NAMALWA (cell line): ENCODE measurements at regions not wholly inside any gene's neighbourhood (a gene's known extent, or its start where the extent isn't known, plus 50 kb on each side); places are given as distances from the start of the nearest gene placed in this dataset.

Experiments
- DNase-seq: peaks from one replicate; pipeline ENCODE4 v3.0.0-alpha.2; 2015; ENCODE audit warnings: low spot score

- no peak for DNase-seq
Observed at GRCh38 chr11:107140983-107141382, 122.7 kb upstream of the GUCY1A2 start.

GRCh38 chr11:107139396-107139795 is 121.1 kb upstream of the GUCY1A2 start:
- no peak for DNase-seq

DNA sequence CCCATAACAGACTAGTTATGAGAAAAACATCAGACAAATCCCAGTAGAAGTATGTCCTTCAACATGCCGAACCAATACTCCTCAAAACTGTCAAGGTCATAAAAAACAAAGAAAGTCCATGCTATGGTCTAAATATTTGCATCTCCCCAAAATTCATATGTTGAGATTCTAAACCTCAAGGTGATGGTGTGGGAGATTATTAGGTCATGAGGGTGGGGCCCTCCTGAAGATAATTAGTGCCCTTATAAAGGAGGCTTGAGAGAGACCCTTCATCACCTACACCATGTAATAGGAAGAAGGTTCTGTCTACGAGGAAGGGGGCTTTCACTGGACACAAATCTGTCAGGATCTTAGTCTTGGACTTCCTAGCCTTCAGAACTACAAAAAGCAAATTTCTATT is 118.6 kb upstream of the GUCY1A2 start:
- no peak for DNase-seq

- DNase-seq = no peak
Observed at GRCh38 chr11:107131756-107132155, 113.5 kb upstream of the GUCY1A2 start.

DNA sequence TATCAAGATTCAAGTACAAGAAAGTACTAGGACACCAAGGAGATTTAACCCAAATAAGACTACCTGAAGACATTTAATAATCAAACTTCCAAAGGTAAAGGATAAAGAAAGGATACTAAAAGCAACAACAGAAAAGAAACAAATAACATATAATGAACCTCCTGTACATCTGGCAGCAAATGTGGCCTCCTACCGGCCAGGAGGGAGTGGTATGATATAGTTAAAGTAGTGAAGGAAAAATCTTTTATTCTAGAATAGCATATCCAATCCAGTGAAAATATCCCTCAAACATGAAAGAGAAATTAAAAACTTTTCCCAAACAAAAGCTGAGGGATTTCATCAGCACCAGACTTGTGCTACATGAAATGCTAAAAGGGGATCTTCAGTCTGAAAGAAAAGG is 104.7 kb upstream of the GUCY1A2 start:
- no peak for DNase-seq

GRCh38 chr11:107118025-107118720 is 99.9 kb upstream of the GUCY1A2 start:
- DNase-seq = no peak

GRCh38 chr11:107116358-107116757 is 98.1 kb upstream of the GUCY1A2 start:
- DNase-seq = no peak

DNA sequence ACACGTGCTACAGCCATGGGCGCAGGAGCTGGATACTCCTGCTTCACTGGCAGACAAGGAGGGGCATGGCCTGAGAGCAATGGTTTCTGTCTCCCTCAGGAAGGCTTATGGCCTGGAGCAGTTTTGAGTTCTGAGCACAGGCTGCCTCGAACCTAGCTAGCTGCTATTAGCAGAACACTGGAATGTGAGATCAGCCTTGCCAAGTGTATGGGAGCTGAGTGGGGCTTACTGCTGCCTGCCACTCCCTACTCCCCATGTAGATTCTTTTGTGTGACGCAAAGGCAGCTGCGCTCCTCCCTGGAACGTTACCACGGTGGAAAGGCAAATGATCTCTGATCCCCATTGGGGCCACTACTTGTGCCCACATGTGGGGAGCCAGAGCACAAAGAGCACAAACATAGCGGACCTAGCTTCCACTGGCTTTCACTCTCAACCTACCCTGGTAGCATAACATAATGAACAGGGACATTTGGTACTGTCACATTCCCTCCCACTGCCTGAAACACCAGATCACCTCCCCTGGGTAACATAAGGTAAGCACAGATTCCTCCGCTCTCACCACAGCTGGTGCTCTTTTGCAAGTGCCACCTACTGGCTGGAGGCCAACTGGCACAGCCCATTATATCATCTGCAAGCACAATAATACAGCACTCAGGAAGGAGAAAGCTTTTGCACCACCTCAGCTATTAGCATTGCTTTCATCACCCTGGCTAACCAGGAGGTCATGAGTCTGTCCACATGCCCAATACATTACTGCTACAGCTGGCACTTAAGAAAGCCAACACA is 84.6 kb upstream of the GUCY1A2 start:
- peak; percentile 18 for DNase-seq

DNA sequence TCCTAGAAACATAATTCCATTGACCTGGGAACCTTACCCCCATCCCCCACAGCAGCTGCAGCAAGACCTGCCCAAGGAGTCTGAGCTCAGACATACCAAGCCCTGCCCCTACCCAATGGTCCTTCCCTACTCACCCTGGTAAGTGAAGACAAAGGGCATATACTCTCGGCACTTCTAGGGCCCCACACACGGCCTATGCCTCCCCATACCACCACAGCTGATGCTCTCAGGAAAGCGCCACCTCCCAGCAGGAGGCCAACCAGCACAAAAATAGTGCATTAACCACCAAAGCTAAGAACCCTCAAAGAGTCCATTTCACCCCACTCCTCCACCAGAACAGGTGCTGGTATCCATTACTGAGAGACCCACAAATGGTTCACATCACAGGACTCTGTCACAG is 74.4 kb upstream of the GUCY1A2 start:
- no peak for DNase-seq

- no peak for DNase-seq
Observed at GRCh38 chr11:107078375-107078774, 60.1 kb upstream of the GUCY1A2 start.

GRCh38 chr11:107076832-107077231 is 58.6 kb upstream of the GUCY1A2 start:
- DNase-seq = no peak

DNA sequence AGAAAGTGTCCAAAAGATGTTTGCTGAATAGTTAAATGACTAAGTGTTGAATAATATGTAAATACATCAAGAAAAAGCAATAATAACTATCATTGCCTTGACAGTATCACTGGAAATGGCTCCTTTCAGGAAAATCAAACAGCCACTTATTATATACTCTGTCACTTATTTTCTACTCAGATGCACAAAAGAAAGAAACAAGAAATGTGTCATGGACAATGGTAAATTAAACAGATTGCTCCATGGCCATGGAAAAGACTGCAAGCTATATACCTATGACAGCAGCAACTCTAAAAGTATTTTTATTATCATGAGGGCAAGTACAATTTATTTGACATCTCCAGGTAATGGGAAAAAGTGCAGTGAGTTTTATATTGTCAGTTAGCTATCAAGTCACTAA is 52.9 kb upstream of the GUCY1A2 start:
- no peak for DNase-seq
